NCI-H82 treated with DMSO at 0.1 percent for 48 hours (cell line): ENCODE measurements at regions not wholly inside any gene's neighbourhood (a gene's known extent, or its start where the extent isn't known, plus 50 kb on each side); places are given as distances from the start of the nearest gene placed in this dataset.

Experiments used
- DNase-seq: peaks from one replicate; lab custom pipeline; 2025; ENCODE audit not compliant: unreplicated experiment; lab: John Stamatoyannopoulos, UW

DNA sequence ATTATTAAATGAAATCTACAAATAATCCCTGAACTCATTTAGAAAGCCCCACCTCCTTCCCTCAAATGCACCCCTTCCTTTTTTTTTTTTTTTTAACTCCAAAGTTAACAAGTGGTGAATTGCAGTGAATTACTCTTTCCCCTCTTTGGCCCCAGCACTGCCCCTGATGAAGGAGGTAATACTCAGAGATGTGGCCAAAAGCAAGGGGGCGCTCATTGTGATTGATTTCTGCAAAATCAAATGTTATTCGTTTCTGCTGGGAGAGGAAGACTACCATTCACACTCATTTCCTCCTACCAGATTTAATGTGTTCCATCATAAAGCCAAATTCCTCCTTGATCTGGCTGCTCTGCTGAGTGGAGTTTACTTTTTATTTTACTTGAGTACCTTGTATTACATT, 259.4 kb downstream of the GPD2 start:
- no peak for DNase-seq

GRCh38 chr2:156697906-156698305, 261.7 kb downstream of the GPD2 start:
- DNase-seq, result no peak

GRCh38 chr2:156700681-156701080, 264.5 kb downstream of the GPD2 start:
- no peak for DNase-seq

DNA sequence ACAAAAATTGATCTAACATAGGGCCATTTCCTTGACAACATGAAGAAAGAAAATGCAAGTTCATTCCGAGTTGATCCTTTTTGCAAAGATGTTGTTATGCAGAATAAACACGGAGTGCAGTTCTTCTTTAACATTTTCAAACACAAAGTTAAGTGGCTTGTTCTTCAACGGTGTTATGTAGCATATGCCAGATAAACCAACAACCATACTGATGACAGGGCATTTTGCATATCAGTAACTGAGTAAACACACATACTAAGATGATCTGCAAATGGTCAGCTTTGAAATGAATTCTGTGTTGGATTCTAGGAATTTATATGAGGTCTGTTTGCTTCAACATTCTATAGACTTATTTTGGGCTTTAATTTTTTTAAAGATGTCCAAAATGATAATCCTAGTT, 266.4 kb downstream of the GPD2 start:
- no peak for DNase-seq

DNA sequence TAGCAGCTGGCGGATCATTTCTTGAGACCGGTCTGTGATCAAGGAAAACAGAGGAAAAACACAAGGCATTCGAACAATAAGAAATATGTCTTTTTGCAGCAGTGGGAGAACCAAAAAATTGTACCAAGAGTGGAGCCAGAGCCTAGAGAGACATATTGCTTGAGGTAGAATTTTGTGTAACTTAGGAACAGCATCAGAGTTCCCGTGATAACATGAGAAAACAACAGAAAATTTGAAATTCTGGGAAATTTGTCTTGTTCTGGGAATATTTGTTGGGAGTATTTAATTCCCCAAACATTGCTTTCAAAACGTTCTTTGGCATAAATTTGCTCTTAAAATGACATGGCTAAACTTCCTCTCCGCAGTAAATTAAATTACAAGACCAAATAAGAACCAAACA, 267.5 kb downstream of the GPD2 start:
- no peak for DNase-seq

DNA sequence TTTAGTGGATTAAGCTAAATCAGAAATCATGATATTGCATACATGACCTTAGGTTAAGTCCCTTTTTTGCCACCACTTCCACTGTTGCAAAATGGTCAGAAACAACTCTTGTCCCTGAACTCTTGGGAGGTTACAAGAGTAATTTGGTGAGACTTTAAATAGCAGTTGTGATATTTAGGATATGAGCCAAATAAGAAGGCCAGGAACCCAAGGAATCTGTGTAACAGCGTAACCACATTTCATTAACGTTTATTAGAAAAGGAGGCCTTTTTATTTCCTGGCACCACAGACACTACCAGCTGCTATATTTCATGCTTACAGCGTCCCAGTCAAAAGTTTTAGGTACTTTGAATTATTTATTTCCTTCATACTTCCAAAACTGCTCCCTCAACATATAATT, 268.0 kb downstream of the GPD2 start:
- no peak for DNase-seq

- no peak for DNase-seq
Measured at GRCh38 chr2:156704617-156705016, 268.4 kb downstream of the GPD2 start.

GRCh38 chr2:156706576-156706975, 270.4 kb downstream of the GPD2 start:
- no peak for DNase-seq

GRCh38 chr2:156708051-156708450, 271.9 kb downstream of the GPD2 start:
- no peak for DNase-seq

DNA sequence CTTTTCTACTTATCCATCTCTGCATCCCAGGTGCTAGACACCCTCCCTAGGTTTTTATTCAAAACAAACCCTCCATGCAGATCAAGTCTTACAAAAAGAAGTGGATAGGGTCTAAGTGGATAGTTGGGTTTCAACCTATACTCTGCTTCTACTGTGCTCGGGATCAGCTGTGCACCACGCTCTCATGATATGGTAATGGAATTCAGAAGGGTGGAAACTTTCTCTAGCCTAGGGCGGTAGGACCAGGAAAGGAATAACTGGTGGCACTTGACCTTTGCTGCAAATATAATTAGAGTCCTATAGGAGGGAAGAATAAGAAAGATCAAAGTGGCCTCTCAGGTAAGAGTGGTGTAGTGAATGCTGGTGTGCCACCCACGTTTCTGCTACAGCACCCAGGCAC, 272.9 kb downstream of the GPD2 start:
- DNase-seq, result no peak

- no peak for DNase-seq
Measured at GRCh38 chr2:156719036-156719435, 282.9 kb downstream of the GPD2 start.

DNA sequence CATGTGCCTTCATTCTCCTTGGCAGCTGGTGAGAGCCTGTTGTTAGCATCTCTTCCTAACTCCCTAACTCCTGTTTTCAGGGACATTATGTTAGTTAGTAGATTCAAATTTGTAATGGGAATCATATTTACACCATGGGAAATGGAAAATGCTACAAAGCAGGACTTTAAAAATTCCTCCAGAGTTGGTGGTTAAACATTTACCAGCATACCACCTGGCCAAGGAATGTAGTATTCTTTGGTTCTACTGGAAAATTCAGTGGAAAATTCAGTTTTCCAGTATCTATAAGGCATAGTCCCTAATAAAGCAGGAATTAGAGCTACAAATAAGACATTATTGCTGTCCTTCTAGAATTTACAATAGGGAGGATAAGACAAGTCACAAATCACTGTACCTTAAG, 291.7 kb downstream of the GPD2 start:
- DNase-seq, result no peak

DNA sequence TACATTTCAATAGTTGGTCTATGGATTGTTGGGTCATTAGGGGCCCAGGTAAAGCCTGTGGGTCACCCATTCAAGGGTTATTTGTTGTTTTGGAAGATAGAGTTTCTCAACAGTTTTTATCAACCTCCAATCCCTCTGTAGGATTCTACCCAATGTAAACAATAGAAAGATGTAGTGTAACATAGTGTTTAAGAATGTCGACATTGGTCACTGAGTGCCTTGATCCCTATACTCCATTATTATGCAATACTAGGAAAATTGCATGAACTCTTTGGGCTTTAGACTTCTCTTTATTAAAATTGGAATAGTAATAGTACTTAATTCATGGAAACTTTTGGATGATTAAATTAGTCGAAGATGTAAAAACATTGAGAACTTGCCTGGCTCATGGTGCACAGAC, 292.1 kb downstream of the GPD2 start:
- no peak for DNase-seq

- DNase-seq, result no peak
Measured at GRCh38 chr2:156731506-156731905, 295.3 kb downstream of the GPD2 start.

DNA sequence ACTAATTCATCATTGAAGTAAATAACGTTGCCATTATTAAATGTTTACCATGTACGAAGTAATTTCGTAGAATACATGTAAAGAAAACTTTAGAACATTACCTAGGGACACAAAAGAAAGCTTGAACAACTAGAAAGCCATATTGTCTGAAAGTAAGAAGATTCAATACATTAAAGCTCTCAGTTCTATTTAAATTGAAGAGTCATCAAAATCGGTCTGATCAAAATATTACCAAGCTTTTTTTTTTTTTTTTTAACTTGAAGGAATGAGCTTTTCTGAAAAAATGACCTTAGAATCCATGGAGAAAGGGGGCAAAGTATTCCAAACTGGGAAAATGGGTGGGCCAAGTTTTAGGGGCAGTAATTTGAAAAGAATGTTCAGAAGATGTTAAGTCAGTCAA, 300.8 kb downstream of the GPD2 start:
- DNase-seq, result no peak

DNA sequence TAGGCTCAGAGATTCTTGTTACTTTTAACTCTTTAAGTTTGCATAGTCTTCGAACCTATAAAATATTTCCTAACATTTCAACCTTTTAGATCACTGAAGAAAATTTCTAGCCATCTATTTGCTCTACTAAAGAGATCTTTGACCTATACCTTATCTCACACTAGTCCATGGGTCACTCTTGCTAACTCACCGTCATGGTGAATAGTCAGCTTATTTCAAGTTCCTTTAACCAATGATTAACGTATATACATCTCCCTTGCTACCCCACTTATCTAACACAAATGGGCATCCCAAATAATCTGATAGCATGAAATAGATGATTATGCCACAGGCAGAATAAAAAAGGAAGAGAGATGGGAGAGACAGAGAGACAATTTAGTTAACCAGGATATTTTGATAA, 303.1 kb downstream of the GPD2 start:
- DNase-seq, result no peak

DNA sequence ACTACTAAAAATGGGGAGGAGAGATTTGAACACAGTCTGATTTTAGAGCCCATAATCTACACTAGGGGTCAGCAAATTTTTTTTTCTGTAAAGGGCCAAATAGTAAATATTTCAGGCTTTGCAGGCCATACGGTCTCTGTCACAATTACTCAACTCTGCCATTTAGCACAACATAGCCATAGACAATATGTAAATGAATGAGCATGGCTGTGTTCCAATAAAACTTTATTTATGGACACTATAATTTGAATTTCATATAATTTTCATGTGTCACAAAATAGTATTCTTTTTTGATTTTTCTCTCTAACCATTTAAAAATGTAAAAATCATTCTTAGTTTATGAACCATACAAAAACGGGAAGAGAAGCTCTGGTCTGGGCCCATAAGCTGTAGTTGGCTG, 309.4 kb downstream of the GPD2 start:
- DNase-seq, result no peak

GRCh38 chr2:156748221-156748620, 312.0 kb downstream of the GPD2 start:
- no peak for DNase-seq

DNA sequence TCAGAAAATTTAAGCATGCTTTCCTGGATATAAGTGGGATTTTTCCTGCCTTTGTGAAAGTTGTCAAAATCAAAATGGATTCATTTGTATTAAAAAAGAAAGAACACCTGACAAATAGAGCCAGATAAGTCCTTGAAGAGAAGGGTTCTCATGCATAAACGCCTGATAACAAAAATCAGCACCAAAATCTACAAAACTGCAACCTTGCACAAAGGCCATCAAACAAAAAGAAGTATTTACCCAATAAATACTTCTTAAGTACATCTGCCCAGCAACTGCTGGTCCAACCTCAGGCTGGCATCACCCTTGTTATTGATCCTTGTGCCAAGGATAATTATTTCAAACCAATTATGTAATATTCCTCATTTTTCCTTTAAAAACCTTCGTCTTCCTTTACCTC, 315.9 kb downstream of the GPD2 start:
- no peak for DNase-seq

- no peak for DNase-seq
Measured at GRCh38 chr2:156753766-156754165, 317.6 kb downstream of the GPD2 start.

DNA sequence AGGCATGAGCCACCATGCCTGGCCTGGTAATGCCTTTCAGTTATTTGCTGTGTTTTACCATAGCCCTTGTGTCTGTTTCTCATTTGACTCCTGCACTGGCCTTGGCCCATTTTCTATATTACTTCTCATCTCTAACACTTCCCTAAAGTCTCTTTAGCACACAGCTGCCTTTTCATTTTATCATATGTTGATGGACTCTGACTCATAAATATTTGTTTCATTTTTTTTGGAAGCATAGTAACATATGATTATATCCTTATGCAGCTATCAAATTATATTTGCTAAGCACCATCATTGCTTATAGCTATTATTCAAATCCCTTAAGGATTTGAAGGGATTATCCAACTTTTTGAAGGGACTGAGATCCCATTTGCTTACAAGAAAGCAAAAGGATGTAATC, 320.3 kb downstream of the GPD2 start:
- DNase-seq, result no peak

DNA sequence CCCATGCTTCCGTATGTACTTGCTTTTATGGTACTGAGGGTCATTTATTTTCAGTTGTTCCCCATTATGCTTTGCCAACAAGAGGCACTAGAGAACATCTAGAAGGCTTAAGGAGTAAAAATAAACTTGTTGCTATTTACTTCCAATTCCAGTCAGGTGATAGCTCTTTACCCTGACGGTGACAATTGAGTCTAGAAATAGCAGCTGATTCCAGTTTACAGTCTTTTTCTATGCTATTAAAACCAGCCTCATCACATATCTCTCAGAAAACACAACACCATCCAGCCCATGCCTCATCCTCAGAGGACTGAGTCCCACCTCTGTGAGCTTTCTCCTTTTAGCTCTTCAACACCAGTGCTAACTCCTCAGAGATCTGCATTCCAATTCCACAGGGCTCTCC, 327.0 kb downstream of the GPD2 start:
- no peak for DNase-seq

DNA sequence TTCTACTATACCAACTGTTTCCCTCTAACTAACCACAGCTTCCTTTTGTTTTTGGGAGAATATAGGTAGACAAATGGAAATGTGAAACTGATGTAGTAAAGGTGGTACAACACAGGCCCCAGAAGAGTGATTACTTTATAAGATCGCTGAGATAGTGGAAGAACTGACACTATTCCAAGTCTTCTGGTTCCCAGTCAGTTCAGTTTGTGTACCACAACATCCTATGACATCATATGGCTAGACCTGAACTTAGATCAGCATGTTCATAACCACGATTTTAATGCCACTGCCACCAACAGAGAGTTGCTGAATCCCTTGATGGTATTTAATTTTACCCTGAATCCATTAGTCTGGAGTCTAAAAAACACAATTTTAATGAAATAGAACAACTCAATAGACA, 328.9 kb downstream of the GPD2 start:
- DNase-seq, result no peak

- DNase-seq, result no peak
Measured at GRCh38 chr2:156765450-156765849, 329.3 kb downstream of the GPD2 start.
